Fibroblast of the aortic adventitia (primary cell): ENCODE measurements at regions not wholly inside any gene's neighbourhood (a gene's known extent, or its start where the extent isn't known, plus 50 kb on each side); places are given as distances from the start of the nearest gene placed in this dataset.
"Not testable (repeated sequence)": the region's sequence is repeated elsewhere in the genome, so short reads cannot be mapped to it uniquely, and the experiment has no call there.

Experiments used
- DNase-seq: peaks from one replicate; pipeline ENCODE4 v3.0.0-alpha.2; 2010; ENCODE audit warnings: low read depth
- H3K4me3 ChIP-seq: 2 replicates; pipeline ENCODE4 v1.5.1; 2011; ENCODE audit warnings: low read depth, mild to moderate bottlenecking, control low read depth, low read length, moderate library complexity
- CTCF ChIP-seq: IDR thresholded peaks from 2 replicates; pipeline ENCODE4 v1.5.1; 2011; ENCODE audit warnings: mild to moderate bottlenecking, low read length, control low read depth, inconsistent platforms; ENCODE audit not compliant: insufficient read depth

GRCh38 chr5:124104344-124104743 is 592.4 kb downstream of the CSNK1G3 start:
- H3K4me3 ChIP-seq, result no peak overlapping the region
- no peak for TF ChIP-seq CTCF
- no peak for DNase-seq

DNA sequence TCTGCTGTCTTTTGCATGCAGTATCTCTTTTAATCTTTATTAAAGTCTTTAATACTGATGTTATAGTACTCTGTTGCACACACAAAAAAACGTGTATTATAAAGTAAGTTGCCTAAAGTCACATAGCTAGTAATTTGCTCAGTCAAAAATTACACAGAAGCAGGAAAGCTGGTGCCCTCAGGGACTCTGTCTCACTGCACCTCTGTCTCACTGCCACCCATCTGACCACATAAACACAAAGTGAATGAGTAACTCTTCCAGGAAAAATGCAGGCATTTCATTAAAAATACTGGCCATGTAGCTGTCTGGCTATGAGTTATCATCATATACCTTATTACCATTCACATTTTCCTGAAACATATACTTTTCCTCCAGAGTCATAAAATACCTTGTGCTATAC is 591.7 kb downstream of the CSNK1G3 start:
- DNase-seq, result no peak
- no peak for TF ChIP-seq CTCF
- no peak overlapping the region for H3K4me3 ChIP-seq

DNA sequence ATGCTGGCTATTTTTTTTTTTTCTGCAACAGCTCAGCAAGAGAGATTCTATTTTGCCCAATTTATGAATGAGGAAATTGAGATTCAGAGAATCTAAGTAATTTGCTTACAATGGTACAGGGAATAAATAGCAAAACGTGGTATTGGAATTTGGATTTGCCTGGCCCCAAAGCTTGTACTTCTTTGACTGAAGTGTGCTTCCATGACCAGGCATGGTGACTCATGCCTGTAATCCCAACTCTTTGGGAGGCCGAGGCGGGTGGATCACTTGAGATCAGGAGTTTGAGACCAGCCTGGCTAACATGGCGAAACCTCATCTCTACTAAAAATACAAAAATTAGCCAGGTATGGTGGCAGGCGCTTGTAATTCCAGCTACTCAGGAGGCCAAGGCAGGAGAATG is 591.1 kb downstream of the CSNK1G3 start:
- H3K4me3 ChIP-seq, DNase-seq: not testable (repeated sequence)

DNA sequence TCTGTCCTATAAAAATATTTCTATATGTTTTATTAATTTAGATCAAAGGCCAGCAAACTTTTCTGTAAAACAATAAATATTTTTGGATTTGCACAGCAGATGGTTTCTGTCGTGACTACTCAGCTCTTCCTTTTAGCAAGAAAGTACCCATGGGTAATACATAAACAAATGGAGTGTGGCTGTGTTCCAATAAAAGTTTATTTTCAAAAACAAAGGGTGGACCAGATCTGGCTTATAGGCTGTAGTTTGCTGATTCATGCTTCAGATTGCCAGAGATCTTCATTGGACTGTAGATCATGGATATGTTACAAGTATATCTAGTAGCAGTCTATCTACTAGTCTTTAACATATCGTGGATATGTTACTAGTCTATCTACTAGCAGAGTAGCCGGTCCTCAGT is 590.5 kb downstream of the CSNK1G3 start:
- no peak for TF ChIP-seq CTCF
- H3K4me3 ChIP-seq, result no peak overlapping the region
- no peak for DNase-seq

- DNase-seq, result no peak
- no peak for TF ChIP-seq CTCF
- H3K4me3 ChIP-seq, result no peak overlapping the region
Observed at GRCh38 chr5:124093658-124094057, 581.7 kb downstream of the CSNK1G3 start.

GRCh38 chr5:124090115-124090514 is 578.1 kb downstream of the CSNK1G3 start:
- DNase-seq, result no peak
- TF ChIP-seq CTCF, result no peak
- H3K4me3 ChIP-seq, result no peak overlapping the region

DNA sequence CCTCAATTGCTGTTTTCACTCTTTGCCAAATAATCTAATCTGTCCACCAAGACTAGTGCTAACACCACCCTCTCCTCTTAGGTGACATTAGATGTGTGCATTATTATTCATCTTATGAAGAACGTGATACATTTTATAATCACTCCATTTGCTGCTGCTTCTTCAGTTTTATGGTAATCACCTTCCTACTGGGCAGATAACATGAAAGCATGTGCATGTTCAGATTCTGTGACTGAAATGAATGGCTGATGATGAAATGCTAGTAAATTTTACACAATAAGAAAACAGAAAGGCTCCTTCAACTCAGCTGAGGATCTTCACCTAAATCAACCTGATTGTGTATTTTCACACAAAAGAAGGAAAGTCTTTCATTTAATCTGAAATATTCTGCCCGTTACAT is 577.6 kb downstream of the CSNK1G3 start:
- DNase-seq, result no peak
- H3K4me3 ChIP-seq, result no peak overlapping the region
- no peak for TF ChIP-seq CTCF
